SJSA1 (cell line): ENCODE measurements at regions not wholly inside any gene's neighbourhood (a gene's known extent, or its start where the extent isn't known, plus 50 kb on each side); places are given as distances from the start of the nearest gene placed in this dataset.
"Not testable (repeated sequence)": the region's sequence is repeated elsewhere in the genome, so short reads cannot be mapped to it uniquely, and the experiment has no call there.

Source experiments
- DNase-seq, 2 experiments: peaks; one replicate each; pipeline ENCODE4 v3.0.0-alpha.2; 2015 to 2020; ENCODE audit warnings: low spot score in 2 of 2, low read depth in 1 of 2
- H3K27ac ChIP-seq: fragments of 250-450 bp; sonication (Bioruptor Pico); 2 replicates; pipeline ENCODE4 v1.5.1; 2020; ENCODE audit warnings: mild to moderate bottlenecking, moderate library complexity
- H3K27me3 ChIP-seq: fragments of 250-450 bp; sonication (Bioruptor Pico); replicated peaks from 2 replicates; pipeline ENCODE4 v1.5.1; 2020; ENCODE audit warnings: mild to moderate bottlenecking, moderate library complexity
- H3K36me3 ChIP-seq: fragments of 250-450 bp; sonication (Bioruptor Pico); 2 replicates; pipeline ENCODE4 v1.5.1; 2020; ENCODE audit warnings: mild to moderate bottlenecking
- H3K4me1 ChIP-seq: fragments of 250-450 bp; sonication (Bioruptor Pico); replicated peaks from 2 replicates; pipeline ENCODE4 v1.6.1; 2021; ENCODE audit warnings: mild to moderate bottlenecking
- H3K4me3 ChIP-seq: fragments of 250-450 bp; sonication (Bioruptor Pico); 2 replicates; pipeline ENCODE4 v1.5.1; 2020; ENCODE audit warnings: mild to moderate bottlenecking
- H3K9me3 ChIP-seq: fragments of 250-450 bp; sonication (Bioruptor Pico); replicated peaks from 2 replicates; pipeline ENCODE4 v1.5.1; 2020; ENCODE audit warnings: mild to moderate bottlenecking

DNA sequence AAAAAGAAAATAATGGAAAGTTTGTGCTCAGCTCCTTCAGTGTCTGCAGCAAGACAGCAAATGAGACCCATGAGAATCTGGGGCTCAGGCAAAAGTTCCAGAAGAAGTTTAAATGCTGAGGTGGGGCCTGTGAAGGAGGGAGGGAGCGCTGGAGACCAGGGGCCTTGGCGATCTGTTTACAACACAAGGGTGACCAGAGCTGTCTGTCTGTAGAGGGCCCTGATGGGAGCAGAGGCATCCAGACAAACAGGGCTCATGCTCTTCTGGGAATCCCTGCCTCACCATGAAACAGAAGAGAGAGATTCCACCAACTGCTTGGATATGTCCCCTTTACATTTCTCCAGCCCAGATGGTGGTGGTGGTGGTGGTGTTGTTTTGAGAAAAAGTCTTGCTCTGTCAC, 60.1 kb upstream of the GPCPD1 start:
- no peaks in the 10 kb centered on the region for H3K4me1 ChIP-seq
- H3K27ac ChIP-seq: no peak overlapping the region
- H3K4me3 ChIP-seq: no peak overlapping the region
- no peaks in the 10 kb centered on the region for H3K36me3 ChIP-seq
- no peak for DNase-seq
- H3K27me3 ChIP-seq: no peaks in the 10 kb centered on the region
- H3K9me3 ChIP-seq: no peaks in the 10 kb centered on the region

DNA sequence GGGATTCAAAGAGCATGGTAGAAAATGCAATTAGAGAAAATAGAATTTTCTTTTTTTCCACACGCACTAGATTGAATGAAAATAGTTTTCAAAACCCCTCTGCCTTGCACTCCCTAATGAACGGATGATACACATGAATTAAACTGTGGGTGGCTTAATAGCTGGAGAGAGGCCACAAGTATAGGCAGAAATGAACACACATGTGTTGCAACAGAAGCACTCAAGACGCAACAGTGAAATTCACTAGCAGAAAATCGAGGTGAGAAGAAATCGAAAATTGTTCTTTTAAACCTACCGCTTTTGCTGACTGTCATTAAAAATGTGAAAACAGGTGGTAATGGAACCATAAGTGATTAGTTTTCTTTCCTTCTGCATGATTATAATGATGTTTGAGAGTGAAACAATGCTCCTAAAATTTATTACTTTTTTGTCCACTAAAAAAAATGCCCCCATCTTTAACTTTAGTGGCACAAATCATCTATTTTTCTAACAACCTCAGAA, 59.3 kb upstream of the GPCPD1 start:
- no peak for DNase-seq
- no peaks in the 10 kb centered on the region for H3K36me3 ChIP-seq
- H3K9me3 ChIP-seq: no peaks in the 10 kb centered on the region
- H3K27me3 ChIP-seq: no peaks in the 10 kb centered on the region
- H3K27ac ChIP-seq: no peak overlapping the region
- H3K4me1 ChIP-seq: no peaks in the 10 kb centered on the region
- no peak overlapping the region for H3K4me3 ChIP-seq

DNA sequence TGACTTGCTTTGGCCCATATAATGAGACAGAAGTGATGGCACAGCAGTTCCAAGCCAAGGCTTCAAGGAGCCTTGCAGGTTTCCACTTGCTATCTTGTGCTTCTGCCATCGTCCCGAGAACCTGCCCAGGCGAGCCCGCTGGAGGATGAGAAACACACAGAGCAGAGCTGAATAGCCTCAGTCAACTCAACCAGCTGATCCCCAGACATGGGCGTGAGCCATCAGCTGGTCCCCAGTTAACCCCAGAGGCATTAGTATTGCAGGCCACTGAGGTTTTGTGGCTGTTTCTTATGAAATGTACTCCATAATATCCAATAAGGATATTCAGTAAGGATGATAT, 57.7 kb upstream of the GPCPD1 start:
- H3K9me3 ChIP-seq: no peaks in the 10 kb centered on the region
- no peak for DNase-seq
- no peaks in the 10 kb centered on the region for H3K4me1 ChIP-seq
- no peaks in the 10 kb centered on the region for H3K27me3 ChIP-seq
- H3K4me3 ChIP-seq: no peak overlapping the region
- no peak overlapping the region for H3K27ac ChIP-seq
- H3K36me3 ChIP-seq: no peaks in the 10 kb centered on the region

DNA sequence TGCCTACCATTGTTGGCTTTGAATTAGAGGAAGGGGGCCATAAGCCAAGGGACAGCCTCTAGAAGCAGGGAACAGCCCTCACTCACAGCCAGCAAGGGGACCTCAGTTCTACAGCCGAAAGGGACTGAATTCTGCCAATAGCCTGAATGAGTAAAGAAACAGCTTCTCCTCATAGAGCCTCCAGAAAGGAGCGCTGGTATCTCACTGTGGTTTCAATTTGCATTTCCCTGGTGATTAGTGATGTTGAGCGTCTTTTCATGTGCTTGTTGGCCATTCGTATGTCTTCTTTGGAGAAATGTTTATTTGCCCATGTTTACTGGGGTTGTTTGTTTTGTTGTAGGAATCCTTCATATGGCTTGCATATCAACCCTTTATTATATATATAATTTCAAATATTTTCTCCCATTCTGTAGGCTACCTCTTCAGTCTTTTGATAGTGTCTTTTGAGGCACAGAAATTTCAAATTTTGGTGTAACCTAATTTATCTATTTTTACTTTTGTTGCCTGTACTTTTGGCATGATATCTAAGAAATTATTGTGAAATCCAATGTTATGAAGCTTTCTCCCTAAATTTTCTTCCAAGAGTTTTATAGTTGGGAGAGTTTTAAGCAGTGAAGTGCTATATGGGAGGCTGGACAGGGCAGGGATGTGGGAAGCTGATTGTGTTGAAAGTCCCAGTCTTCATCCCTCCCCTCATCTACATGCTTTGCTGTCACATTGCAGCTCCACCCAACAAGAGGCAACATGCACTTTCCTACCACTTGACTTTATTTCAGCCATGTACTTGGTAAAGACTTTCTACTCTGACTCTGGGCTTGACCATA, 57.1 kb upstream of the GPCPD1 start:
- H3K27ac ChIP-seq: no peak overlapping the region
- no peaks in the 10 kb centered on the region for H3K36me3 ChIP-seq
- no peaks in the 10 kb centered on the region for H3K4me1 ChIP-seq
- DNase-seq: no peak
- no peak overlapping the region for H3K4me3 ChIP-seq
- H3K9me3 ChIP-seq: no peaks in the 10 kb centered on the region
- no peaks in the 10 kb centered on the region for H3K27me3 ChIP-seq

DNA sequence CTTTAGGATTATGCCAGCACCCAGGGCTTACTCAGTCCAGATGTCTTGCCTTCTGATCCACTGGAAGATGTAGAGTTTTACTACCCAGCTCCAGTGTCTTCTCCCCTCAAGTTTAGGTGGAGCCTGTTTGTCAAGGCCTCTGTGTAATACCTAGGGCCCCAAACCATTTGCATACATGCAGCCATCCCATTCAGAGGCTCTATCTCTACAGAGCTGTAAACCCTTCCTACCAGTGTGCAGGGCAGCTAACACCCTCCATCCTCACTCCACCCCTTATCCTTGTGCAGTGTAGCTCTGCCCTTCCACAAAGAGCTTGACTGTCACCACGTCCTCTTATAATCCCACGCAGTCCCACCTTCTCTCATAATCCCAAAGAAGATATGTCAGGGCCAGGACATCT, 54.6 kb upstream of the GPCPD1 start:
- no peak for DNase-seq
- Histone ChIP-seq H3K4me1 (no peaks in the 10 kb centered on the region), H3K4me3 (no peak overlapping the region), H3K9me3 (no peaks in the 10 kb centered on the region), H3K27ac (no peak overlapping the region), H3K36me3 (no peaks in the 10 kb centered on the region), H3K27me3 (no peaks in the 10 kb centered on the region)

DNA sequence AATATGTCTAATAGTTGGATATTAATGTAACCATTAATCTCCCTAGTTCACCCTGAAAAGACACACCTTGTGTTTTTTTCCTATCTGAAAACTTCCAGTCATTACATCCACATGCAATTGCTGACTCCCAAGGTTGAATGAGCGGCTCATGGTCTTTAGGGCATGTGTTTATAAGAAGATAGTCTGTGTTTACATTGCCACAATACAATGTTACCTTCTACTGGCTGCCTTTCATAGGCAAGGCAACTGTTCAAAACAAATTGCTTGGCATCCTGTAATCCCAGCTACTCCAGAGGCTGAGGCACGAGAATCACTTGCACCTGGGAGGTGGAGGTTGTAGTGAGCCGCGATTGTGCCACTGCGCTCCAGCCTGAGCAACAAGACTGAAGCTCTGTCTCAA, 52.6 kb upstream of the GPCPD1 start:
- Histone ChIP-seq H3K27me3 (no peaks in the 10 kb centered on the region), H3K27ac (no peak overlapping the region), H3K4me1 (no peaks in the 10 kb centered on the region), H3K36me3 (no peaks in the 10 kb centered on the region), H3K9me3 (no peaks in the 10 kb centered on the region), H3K4me3 (no peak overlapping the region)
- DNase-seq: no peak

DNA sequence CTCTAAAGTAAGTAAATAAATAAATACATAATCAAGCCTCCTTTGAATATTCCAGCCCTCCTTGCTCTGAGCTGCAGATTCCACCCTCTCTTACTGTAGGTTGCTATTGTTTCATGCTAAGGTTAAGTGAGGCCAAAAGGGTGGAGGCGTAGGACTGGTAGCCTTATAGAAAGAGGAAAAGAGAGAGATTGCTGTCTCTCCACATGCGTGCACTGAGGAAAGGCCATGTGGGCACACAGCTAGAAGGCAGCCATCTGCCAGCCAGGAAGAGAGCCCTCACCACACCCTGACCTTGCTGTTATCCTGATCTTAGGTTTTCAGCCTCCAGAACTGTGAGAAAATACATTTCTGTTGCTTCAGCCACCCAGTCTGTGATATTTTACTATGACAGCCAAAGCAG, 52.0 kb upstream of the GPCPD1 start:
- Histone ChIP-seq H3K4me1 (no peaks in the 10 kb centered on the region), H3K4me3 (no peak overlapping the region), H3K27ac (no peak overlapping the region), H3K9me3 (no peaks in the 10 kb centered on the region), H3K27me3 (no peaks in the 10 kb centered on the region), H3K36me3 (no peaks in the 10 kb centered on the region)
- DNase-seq: no peak

DNA sequence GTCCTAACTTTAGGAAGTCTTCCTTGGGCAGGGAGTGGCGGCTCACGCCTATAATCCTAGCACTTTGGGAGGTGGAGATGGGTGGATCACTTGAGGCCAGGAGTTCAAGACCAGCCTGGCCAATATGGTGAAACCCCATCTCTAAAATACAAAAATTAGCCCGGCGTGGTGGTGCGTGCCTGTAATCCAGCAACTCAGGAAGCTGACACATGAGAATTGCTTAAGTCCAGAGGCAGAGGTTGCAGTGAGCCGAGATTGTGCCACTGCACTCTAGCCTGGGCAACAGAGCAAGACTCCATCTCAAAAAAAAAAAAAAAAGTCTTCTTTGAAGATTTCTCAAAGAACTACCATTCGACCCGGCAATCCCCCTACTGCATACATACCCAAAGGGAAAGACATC, 50.0 kb upstream of the GPCPD1 start:
- H3K9me3 ChIP-seq, H3K27ac ChIP-seq, DNase-seq: not testable (repeated sequence)

More for the DNA sequence above, 50.0 kb upstream of the GPCPD1 start:
- H3K36me3 ChIP-seq, H3K4me3 ChIP-seq, H3K27me3 ChIP-seq, H3K4me1 ChIP-seq: not testable (repeated sequence)
